Fibroblast of lung (primary cell): ENCODE measurements at regions not wholly inside any gene's neighbourhood (a gene's known extent, or its start where the extent isn't known, plus 50 kb on each side); places are given as distances from the start of the nearest gene placed in this dataset.

Experiments
- CTCF ChIP-seq, 2 donors: IDR thresholded peaks in 1 of 2; conservative IDR thresholded peaks in 1 of 2; 1 replicate in 1 of 2; 2 replicates in 1 of 2; pipeline ENCODE4 v1.5.1; 2011 to 2012; ENCODE audit warnings: low read length in 2 of 2, control low read depth in 1 of 2, inconsistent platforms in 1 of 2, low read depth in 1 of 2, mild to moderate bottlenecking in 1 of 2
- EZH2 ChIP-seq: IDR thresholded peaks from 2 replicates; pipeline ENCODE4 v1.5.1; 2012; ENCODE audit warnings: low read length, control low read depth, mild to moderate bottlenecking; ENCODE audit errors: missing control alignments

- TF ChIP-seq EZH2 (no peak), CTCF (conservative IDR thresholded peaks at IDR 0.05 in 1 of 2, IDR thresholded peaks at IDR 0.05 in 1 of 2; ENCODE audit: low read depth in 1 of 2, low read length in 2 of 2) (no peak)
Observed at GRCh38 chr6:28776269-28777146, 147.3 kb downstream of the TRIM27 start.
